H1 (cell line): ENCODE measurements at regions not wholly inside any gene's neighbourhood (a gene's known extent, or its start where the extent isn't known, plus 50 kb on each side); places are given as distances from the start of the nearest gene placed in this dataset.

Experiments
- CTCF ChIA-PET: fragments of 300-600 bp; sonication (Branson Sonifier 250); formaldehyde crosslinking; loops from one replicate; lab custom pipeline; 2021; ENCODE audit not compliant: partially characterized antibody; lab: Charles Lee
- POLR2A ChIA-PET: fragments of 300-600 bp; sonication (Branson Sonifier 250); formaldehyde crosslinking; loops from one replicate; lab custom pipeline; 2021; ENCODE audit warnings: inconsistent platforms; ENCODE audit not compliant: partially characterized antibody; lab: Charles Lee
- DNase-seq, 2 experiments: peaks; one replicate each; pipeline versions ENCODE4 v3.0.0 to v3.0.0-alpha.2; 2010 to 2022; ENCODE audit warnings: low spot score in 2 of 2, low read depth in 1 of 2, mixed read lengths in 1 of 2
- FAIRE-seq: peaks from 2 replicates; lab custom pipeline; 2011; peaks lifted over from hg19 to GRCh38; lab: Jason Lieb, UNC
- H2AFZ ChIP-seq: 2 replicates; pipeline ENCODE4 v1.8.1; 2012; ENCODE audit warnings: low read length, inconsistent platforms
- H2AK5ac ChIP-seq: 2 replicates; pipeline ENCODE4 v1.6.1; 2013; ENCODE audit warnings: low read depth, low read length
- H2BK120ac ChIP-seq: replicated peaks from 2 replicates; pipeline ENCODE3; 2013; ENCODE audit warnings: low read depth, low read length, inconsistent platforms
- H2BK12ac ChIP-seq: 2 replicates; pipeline ENCODE4 v1.6.1; 2013; ENCODE audit warnings: low read depth, low read length
- H2BK15ac ChIP-seq: 2 replicates; pipeline ENCODE4 v1.6.1; 2013; ENCODE audit warnings: low read length
- H2BK20ac ChIP-seq: 2 replicates; pipeline ENCODE4 v1.6.1; 2013; ENCODE audit warnings: low read length
- H2BK5ac ChIP-seq: 2 replicates; pipeline ENCODE4 v1.6.1; 2013; ENCODE audit warnings: low read depth, low read length
- H3K14ac ChIP-seq: 2 replicates; pipeline ENCODE4 v1.6.1; 2013; ENCODE audit warnings: inconsistent platforms; ENCODE audit not compliant: insufficient read length
- H3K18ac ChIP-seq: 2 replicates; pipeline ENCODE4 v1.6.1; 2013; ENCODE audit warnings: low read length; ENCODE audit errors: extremely low read depth
- H3K23ac ChIP-seq: 2 replicates; pipeline ENCODE4 v1.6.1; 2013; ENCODE audit warnings: inconsistent platforms; ENCODE audit not compliant: insufficient read length
- H3K23me2 ChIP-seq: 2 replicates; pipeline ENCODE4 v1.6.1; 2013; ENCODE audit warnings: low read depth, low read length
- H3K27ac ChIP-seq: 2 replicates; pipeline ENCODE4 v1.6.1; 2011; ENCODE audit warnings: low read depth, low read length, inconsistent platforms
- H3K27me3 ChIP-seq, 4 experiments: replicated peaks in 1 of 4; 1 replicate in 1 of 4; 2 replicates in 3 of 4; pipeline versions ENCODE4 v1.6.1 to v1.8.1; 2011 to 2013; ENCODE audit warnings: low read length in 3 of 4, mild to moderate bottlenecking in 3 of 4, inconsistent platforms in 2 of 4, mixed read lengths in 2 of 4, moderate library complexity in 1 of 4; ENCODE audit not compliant: control insufficient read depth in 3 of 4, insufficient read depth in 3 of 4; ENCODE audit errors: extremely low read depth in 1 of 4
- H3K36me3 ChIP-seq, 4 experiments: 2 replicates each; pipeline versions ENCODE4 v1.6.1 to v1.8.1; 2011 to 2013; ENCODE audit warnings: mild to moderate bottlenecking in 4 of 4, low read length in 3 of 4, moderate library complexity in 2 of 4, control low read depth in 1 of 4, inconsistent platforms in 1 of 4; ENCODE audit not compliant: insufficient read depth in 4 of 4, control insufficient read depth in 2 of 4
- H3K4ac ChIP-seq: replicated peaks from 2 replicates; pipeline ENCODE3; 2013; ENCODE audit warnings: low read length, low read depth, mixed read lengths, inconsistent platforms; ENCODE audit not compliant: insufficient read length
- H3K4me1 ChIP-seq, 4 experiments: replicated peaks in 1 of 4; 1 replicate in 1 of 4; 2 replicates in 3 of 4; pipeline versions ENCODE4 v1.6.1 to v1.8.1; 2011 to 2013; ENCODE audit warnings: low read length in 3 of 4, inconsistent platforms in 2 of 4, mixed read lengths in 1 of 4; ENCODE audit not compliant: insufficient read depth in 4 of 4, control insufficient read depth in 3 of 4
- H3K4me2 ChIP-seq, 2 experiments: 2 replicates each; pipeline versions ENCODE4 v1.6.1 to v1.8.1; 2011 to 2013; ENCODE audit warnings: low read depth in 2 of 2, low read length in 2 of 2, control low read depth in 1 of 2, inconsistent platforms in 1 of 2, mild to moderate bottlenecking in 1 of 2; ENCODE audit not compliant: insufficient read depth in 1 of 2
- H3K4me3 ChIP-seq, 4 experiments: fragments of 200-600, 300-600 bp in 1 of 4; sonication (generic), shearing (Covaris generic), sonication (Bioruptor Twin) in 1 of 4; 2 replicates each; pipeline versions ENCODE4 v1.5.1 to v1.8.1; 2011 to 2016; ENCODE audit warnings: low read length in 4 of 4, low read depth in 3 of 4, control low read depth in 2 of 4, inconsistent platforms in 2 of 4, mild to moderate bottlenecking in 2 of 4, mixed read lengths in 1 of 4, moderate library complexity in 1 of 4; ENCODE audit not compliant: insufficient read depth in 2 of 4; ENCODE audit errors: extremely low read depth in 1 of 4
- H3K56ac ChIP-seq: replicated peaks from 2 replicates; pipeline ENCODE3; 2013; ENCODE audit warnings: low read depth, mild to moderate bottlenecking, mixed read lengths, low read length, inconsistent platforms; ENCODE audit not compliant: insufficient read length
- H3K79me1 ChIP-seq: 2 replicates; pipeline ENCODE4 v1.6.1; 2013; ENCODE audit warnings: low read depth, low read length, control low read depth
- H3K79me2 ChIP-seq, 2 experiments: 2 replicates each; pipeline versions ENCODE4 v1.6.1 to v1.8.1; 2012 to 2013; ENCODE audit warnings: low read length in 2 of 2, mild to moderate bottlenecking in 2 of 2, inconsistent platforms in 1 of 2; ENCODE audit not compliant: insufficient read depth in 2 of 2, control insufficient read depth in 1 of 2
- H3K9ac ChIP-seq, 4 experiments: replicated peaks in 1 of 4; 1 replicate in 1 of 4; 2 replicates in 3 of 4; pipeline versions ENCODE4 v1.6.1 to v1.8.1; 2011 to 2013; ENCODE audit warnings: low read depth in 3 of 4, low read length in 3 of 4, control low read depth in 2 of 4, mild to moderate bottlenecking in 2 of 4, moderate library complexity in 2 of 4, inconsistent platforms in 1 of 4; ENCODE audit errors: extremely low read depth in 1 of 4
- H3K9me3 ChIP-seq, 2 experiments: 2 replicates each; pipeline versions ENCODE4 v1.6.1 to v1.8.1; 2012 to 2013; ENCODE audit warnings: mild to moderate bottlenecking in 2 of 2, moderate library complexity in 2 of 2, control low read depth in 1 of 2, inconsistent platforms in 1 of 2, low read depth in 1 of 2, low read length in 1 of 2, mixed read lengths in 1 of 2; ENCODE audit not compliant: insufficient read depth in 2 of 2
- H4K20me1 ChIP-seq, 2 experiments: replicated peaks in 1 of 2; 2 replicates each; pipeline versions ENCODE3 to v1.8.1; 2011 to 2013; ENCODE audit warnings: inconsistent platforms in 2 of 2, low read length in 2 of 2, mild to moderate bottlenecking in 1 of 2; ENCODE audit not compliant: insufficient read depth in 2 of 2, control insufficient read depth in 1 of 2
- H4K5ac ChIP-seq: 2 replicates; pipeline ENCODE4 v1.6.1; 2013; ENCODE audit warnings: low read length, low read depth, mixed read lengths, inconsistent platforms; ENCODE audit not compliant: insufficient read length
- H4K8ac ChIP-seq: 2 replicates; pipeline ENCODE4 v1.8.0; 2013; ENCODE audit warnings: mild to moderate bottlenecking, moderate library complexity, low read length, inconsistent platforms; ENCODE audit not compliant: insufficient read depth; ENCODE audit errors: extremely low read depth
- H4K91ac ChIP-seq: replicated peaks from 2 replicates; pipeline ENCODE3; 2013; ENCODE audit warnings: low read length, mixed read lengths, inconsistent platforms; ENCODE audit not compliant: insufficient read length
- E2F6 ChIP-seq: IDR thresholded peaks from 2 replicates; pipeline ENCODE4 v1.6.1; 2012; ENCODE audit warnings: inconsistent platforms
- FOSL1 ChIP-seq: IDR thresholded peaks from 2 replicates; pipeline ENCODE4 v1.6.1; 2011; ENCODE audit warnings: mild to moderate bottlenecking, low read depth, low read length, moderate library complexity; ENCODE audit not compliant: insufficient read depth
- POLR2AphosphoS5 ChIP-seq: IDR thresholded peaks from 2 replicates; pipeline ENCODE4 v1.6.1; 2011; ENCODE audit warnings: low read depth, low read length
- RNF2 ChIP-seq: fragments of 200-900, 300-1000 bp; sonication (generic); IDR thresholded peaks from 2 replicates; pipeline ENCODE4 v1.7.1; 2016; ENCODE audit warnings: borderline replicate concordance, low read depth, mild to moderate bottlenecking, antibody characterized with exemption, low read length; ENCODE audit not compliant: poor library complexity, severe bottlenecking; ENCODE audit errors: missing control alignments
- SP1 ChIP-seq: IDR thresholded peaks from 2 replicates; pipeline ENCODE4 v1.6.1; 2011; ENCODE audit warnings: low read depth, low read length
- SP2 ChIP-seq: IDR thresholded peaks from 2 replicates; pipeline ENCODE4 v1.6.1; 2012; ENCODE audit warnings: mild to moderate bottlenecking, low read length, inconsistent platforms
- SP4 ChIP-seq: IDR thresholded peaks from 2 replicates; pipeline ENCODE4 v1.6.1; 2012; ENCODE audit warnings: low read length, inconsistent platforms
- WGBS, 2 experiments: shearing (Covaris generic) in 1 of 2; methylation state at CpG; one replicate each; pipeline versions ENCODE4 v1.1.6 to v1.1.7; 2013 to 2015; ENCODE audit warnings: low lambda C conversion rate in 2 of 2, mixed read lengths in 2 of 2, inconsistent platforms in 1 of 2, low coverage in 1 of 2, missing lambda C conversion rate in 1 of 2; ENCODE audit not compliant: insufficient replicate concordance in 2 of 2, insufficient coverage in 1 of 2, insufficient read length in 1 of 2; ENCODE audit errors: extremely low coverage in 1 of 2, missing lambda C conversion rate in 1 of 2; 5-methylcytosine and 5-hydroxymethylcytosine counted together

DNA sequence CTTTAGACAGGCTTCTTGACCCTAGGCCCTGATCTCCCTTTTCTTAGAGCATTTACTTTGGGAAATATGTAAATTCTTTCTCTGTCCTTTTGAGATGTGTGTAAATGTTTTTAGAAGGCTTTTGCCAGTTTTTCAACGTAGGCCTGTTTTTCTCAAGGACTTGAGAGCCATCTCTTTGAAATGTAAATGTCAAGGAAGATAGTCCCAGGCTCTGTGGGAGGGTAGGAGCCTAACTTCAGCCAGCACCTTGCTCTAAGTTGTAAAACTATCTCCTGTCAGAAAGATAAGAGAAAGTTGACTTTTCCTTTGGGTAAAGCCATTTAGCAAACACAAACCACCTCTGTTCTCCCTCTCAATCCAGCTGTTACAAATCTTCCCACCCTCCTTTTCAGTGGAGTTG, 219.8 kb downstream of the RPS29 start:
- H2BK120ac ChIP-seq: no peak overlapping the region
- no peak overlapping the region for H3K9ac ChIP-seq
- no peak overlapping the region for H2BK15ac ChIP-seq
- H3K36me3 ChIP-seq: no peaks in the 10 kb centered on the region
- H4K8ac ChIP-seq: no peak overlapping the region
- WGBS, 2 experiments: 11% methylated on average over 1 of the region's 1 CpG; no CpG with 5 or more reads in 1 of the 2 experiments
- no peak overlapping the region for H3K27ac ChIP-seq
- H3K79me1 ChIP-seq: no peaks in the 10 kb centered on the region
- no peak overlapping the region for H3K4ac ChIP-seq
- no peak overlapping the region for H2BK5ac ChIP-seq
- no peak overlapping the region for H3K23ac ChIP-seq
- no peak overlapping the region for H3K14ac ChIP-seq
- H3K23me2 ChIP-seq: no peaks in the 10 kb centered on the region; the same call in 1 of the 2 replicates
- H3K56ac ChIP-seq: no peak overlapping the region
- H3K27me3 ChIP-seq: peaks cover 44 to 68% (median 62%) of the 10 kb centered on the region in 4 experiments
- H2AK5ac ChIP-seq: no peak overlapping the region
- POLR2A ChIA-PET: no interaction called here
- no peak overlapping the region for H2AFZ ChIP-seq
- peaks cover 0 to 6% of the 10 kb centered on the region in 2 experiments for H4K20me1 ChIP-seq
- H2BK12ac ChIP-seq: no peak overlapping the region
- H3K9me3 ChIP-seq: no peaks in the 10 kb centered on the region
- no peak overlapping the region for H4K5ac ChIP-seq
- TF ChIP-seq FOSL1 (no peak), SP4 (no peak), SP1 (no peak), POLR2AphosphoS5 (peak; percentile 24; the same call in 1 of the 2 replicates), RNF2 (no peak), SP2 (no peak), E2F6 (no peak)
- TF ChIP-seq, all 59 proteins: peak for 1
- no peak overlapping the region for H3K4me3 ChIP-seq
- H2BK20ac ChIP-seq: no peak overlapping the region
- no peak overlapping the region for H3K18ac ChIP-seq
- DNase-seq (peak in 1 of 2 experiments; percentile 7), FAIRE-seq (peak; percentile 74)
- CTCF ChIA-PET: interaction anchor here (1.4 kb wide), 1 partner anchor 60 kb away, joined by 3 read pairs; no protein-coding TSS in a partner anchor
- H3K4me2 ChIP-seq: no peak overlapping the region
- no peaks in the 10 kb centered on the region for H3K79me2 ChIP-seq
- H3K4me1 ChIP-seq: no peaks in the 10 kb centered on the region
- H4K91ac ChIP-seq: no peak overlapping the region
